Muscle of leg (tissue), 3 donors: ENCODE measurements at regions not wholly inside any gene's neighbourhood (a gene's known extent, or its start where the extent isn't known, plus 50 kb on each side); places are given as distances from the start of the nearest gene placed in this dataset.
A peak's percentile ranks its signal among the peaks of the same experiment; 100 is the strongest.

Experiments
- DNase-seq: peaks from one replicate; pipeline ENCODE4 v3.0.0; 2013
- H3K27ac ChIP-seq: one replicate; pipeline ENCODE4 v1.5.1; 2013; ENCODE audit warnings: mild to moderate bottlenecking, low read length, control low read depth
- H3K27me3 ChIP-seq: one replicate; pipeline ENCODE4 v1.6.1; 2013; ENCODE audit warnings: low read length; ENCODE audit not compliant: control insufficient read depth, insufficient read depth
- H3K36me3 ChIP-seq: one replicate; pipeline ENCODE4 v1.6.1; 2013; ENCODE audit warnings: low read length; ENCODE audit not compliant: control insufficient read depth, insufficient read depth
- H3K4me1 ChIP-seq: one replicate; pipeline ENCODE4 v1.6.1; 2013; ENCODE audit warnings: low read length; ENCODE audit not compliant: control insufficient read depth, insufficient read depth
- H3K4me3 ChIP-seq: one replicate; pipeline ENCODE4 v1.5.1; 2013; ENCODE audit warnings: low read length, control low read depth
- H3K9me3 ChIP-seq: replicated peaks from 2 replicates; pipeline ENCODE4 v1.6.1; 2013; ENCODE audit warnings: low read depth, low read length; ENCODE audit not compliant: control insufficient read depth
- WGBS: methylation state at CpG from one replicate; pipeline ENCODE4 v1.1.5; 2013; ENCODE audit warnings: missing lambda C conversion rate; ENCODE audit not compliant: insufficient coverage; 5-methylcytosine and 5-hydroxymethylcytosine counted together

DNA sequence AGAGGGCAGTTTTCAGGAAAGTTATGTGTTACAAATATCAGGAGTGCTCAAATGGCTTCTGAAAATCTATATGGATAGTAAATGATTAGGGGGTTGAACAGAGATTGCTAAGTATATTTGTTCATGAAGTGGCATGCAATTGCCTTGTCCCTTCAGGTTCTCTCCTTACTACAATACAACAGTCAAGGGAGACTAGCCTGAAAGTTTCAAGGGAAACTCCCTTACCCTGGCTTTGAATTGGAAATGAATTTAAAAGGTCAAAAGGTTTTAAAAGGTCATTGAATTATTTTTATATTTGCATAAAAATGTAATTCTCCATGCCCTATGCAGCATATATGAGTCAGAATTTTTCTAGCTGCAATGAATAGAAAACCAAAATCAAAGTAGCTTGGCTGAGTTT lies 253.1 kb upstream of the SYT1 start:
- H3K9me3 ChIP-seq: no peaks in the 10 kb centered on the region
- H3K4me3 ChIP-seq: no peak overlapping the region
- no peak overlapping the region for H3K27ac ChIP-seq
- DNase-seq: no peak
- no peaks in the 10 kb centered on the region for H3K4me1 ChIP-seq
- no peaks in the 10 kb centered on the region for H3K36me3 ChIP-seq
- no peaks in the 10 kb centered on the region for H3K27me3 ChIP-seq

DNA sequence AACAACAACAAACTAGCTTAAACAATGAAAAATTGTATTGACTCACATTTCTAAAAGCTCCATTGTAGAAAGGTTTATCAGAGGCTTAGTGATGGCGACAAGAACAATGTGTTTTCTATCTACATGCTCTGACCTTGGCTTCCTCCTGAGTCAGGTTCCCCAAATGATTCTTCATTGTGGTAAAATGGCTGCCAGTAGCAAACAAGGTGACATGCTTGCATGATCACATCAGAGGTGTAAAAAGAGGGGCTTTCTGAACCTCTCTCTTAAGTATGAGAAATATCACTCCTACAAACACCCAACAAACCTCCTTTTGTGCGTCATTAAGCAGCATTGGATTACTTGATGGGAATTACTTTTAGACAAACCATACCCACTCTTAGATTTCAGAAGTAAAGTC lies 252.4 kb upstream of the SYT1 start:
- Histone ChIP-seq H3K4me1 (no peaks in the 10 kb centered on the region), H3K4me3 (no peak overlapping the region), H3K27ac (no peak overlapping the region), H3K27me3 (no peaks in the 10 kb centered on the region), H3K9me3 (no peaks in the 10 kb centered on the region), H3K36me3 (no peaks in the 10 kb centered on the region)
- 60% methylated on average over 1 of the region's 2 CpGs for WGBS
- no peak for DNase-seq

DNA sequence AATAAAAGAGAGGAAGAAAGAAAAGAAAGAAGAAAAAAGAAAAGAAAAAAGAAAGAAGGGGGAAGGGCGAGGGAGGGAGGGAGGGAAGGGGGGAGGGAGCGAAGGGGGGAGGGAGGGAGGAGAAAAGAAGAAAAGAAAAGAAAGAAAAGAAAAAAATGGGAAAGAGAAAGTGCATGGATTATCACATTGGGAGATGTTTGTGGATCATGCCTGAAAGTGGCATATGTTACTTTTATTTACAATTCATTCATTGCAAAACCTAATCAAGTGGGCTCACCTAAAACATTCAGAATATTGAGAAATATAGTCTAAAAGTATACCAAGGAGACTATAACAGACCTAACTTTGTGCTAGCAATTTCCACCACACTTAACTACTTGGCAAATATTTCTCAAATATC lies 246.9 kb upstream of the SYT1 start:
- no peaks in the 10 kb centered on the region for H3K36me3 ChIP-seq
- DNase-seq: no peak
- H3K4me1 ChIP-seq: no peaks in the 10 kb centered on the region
- no peaks in the 10 kb centered on the region for H3K27me3 ChIP-seq
- WGBS: no CpG with 5 or more reads among the region's 2 CpGs
- H3K9me3 ChIP-seq: no peaks in the 10 kb centered on the region
- H3K4me3 ChIP-seq: no peak overlapping the region
- no peak overlapping the region for H3K27ac ChIP-seq

DNA sequence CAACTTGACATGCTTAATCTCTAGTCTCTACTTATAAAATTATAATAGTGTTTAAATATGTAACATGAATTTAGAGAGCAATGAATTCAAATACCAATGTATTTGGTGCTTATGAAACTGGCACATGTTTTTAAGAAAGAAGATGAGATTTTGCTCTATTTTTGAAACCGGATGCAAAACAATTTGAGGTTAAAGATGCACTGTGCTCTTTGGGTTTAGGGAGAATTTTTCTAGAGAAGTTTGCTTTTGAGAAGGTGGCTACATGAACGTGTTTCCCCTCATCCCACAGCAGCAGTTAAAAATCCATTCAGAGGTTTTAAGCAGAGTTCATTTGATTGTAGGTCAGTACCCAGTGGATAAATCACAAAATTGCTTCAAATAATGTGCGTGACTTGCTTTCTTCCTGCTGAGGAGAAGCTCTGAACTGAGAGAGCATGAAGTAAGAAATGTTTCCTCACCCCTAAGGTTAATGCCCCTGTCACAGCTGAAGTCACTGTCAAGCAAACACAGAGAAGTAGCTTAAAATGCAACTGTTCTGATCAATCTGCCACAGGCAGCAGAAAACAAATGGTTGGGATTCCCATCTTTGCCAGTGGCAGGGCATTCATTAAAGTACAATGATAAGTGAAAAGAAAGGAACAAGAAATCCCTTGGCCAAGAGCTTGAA lies 241.9 kb upstream of the SYT1 start:
- no peak overlapping the region for H3K4me3 ChIP-seq
- H3K27ac ChIP-seq: no peak overlapping the region
- no CpG with 5 or more reads among the region's 3 CpGs for WGBS
- DNase-seq: peak; percentile 6
- no peaks in the 10 kb centered on the region for H3K27me3 ChIP-seq
- H3K36me3 ChIP-seq: no peaks in the 10 kb centered on the region
- H3K4me1 ChIP-seq: no peaks in the 10 kb centered on the region
- no peaks in the 10 kb centered on the region for H3K9me3 ChIP-seq

DNA sequence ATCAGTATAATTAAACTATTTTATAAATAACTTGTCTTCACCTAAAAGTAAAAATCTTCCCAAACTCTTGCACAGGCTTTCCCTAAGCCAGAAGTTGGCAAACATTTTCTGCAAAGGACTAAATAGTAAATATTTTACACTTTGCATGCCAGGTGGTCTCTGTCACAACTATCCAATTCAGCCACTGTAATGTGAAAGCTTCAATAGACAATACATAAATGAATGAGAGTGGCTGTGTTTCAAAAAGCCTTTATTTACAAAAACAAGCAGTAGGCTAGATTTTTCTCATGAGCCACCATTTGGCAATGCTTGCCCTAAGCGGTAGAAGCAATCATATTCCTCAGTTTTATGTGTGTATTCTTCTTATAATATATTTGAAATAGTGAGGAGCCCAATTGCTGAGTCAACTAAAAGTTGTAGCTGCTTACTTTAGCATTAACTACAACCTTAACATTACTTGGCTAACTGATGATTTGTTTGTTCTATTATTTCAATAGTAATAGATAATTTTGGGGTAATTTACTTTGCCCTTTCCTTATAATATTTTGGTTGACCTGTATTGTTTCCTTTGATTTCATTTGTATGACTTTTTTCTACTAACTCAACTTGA lies 236.0 kb upstream of the SYT1 start:
- H3K4me1 ChIP-seq: no peaks in the 10 kb centered on the region
- no peak overlapping the region for H3K4me3 ChIP-seq
- peaks cover 6% of the 10 kb centered on the region for H3K9me3 ChIP-seq
- no peaks in the 10 kb centered on the region for H3K27me3 ChIP-seq
- no CpG with 5 or more reads among the region's 1 CpG for WGBS
- H3K36me3 ChIP-seq: no peaks in the 10 kb centered on the region
- DNase-seq: no peak
- H3K27ac ChIP-seq: no peak overlapping the region

DNA sequence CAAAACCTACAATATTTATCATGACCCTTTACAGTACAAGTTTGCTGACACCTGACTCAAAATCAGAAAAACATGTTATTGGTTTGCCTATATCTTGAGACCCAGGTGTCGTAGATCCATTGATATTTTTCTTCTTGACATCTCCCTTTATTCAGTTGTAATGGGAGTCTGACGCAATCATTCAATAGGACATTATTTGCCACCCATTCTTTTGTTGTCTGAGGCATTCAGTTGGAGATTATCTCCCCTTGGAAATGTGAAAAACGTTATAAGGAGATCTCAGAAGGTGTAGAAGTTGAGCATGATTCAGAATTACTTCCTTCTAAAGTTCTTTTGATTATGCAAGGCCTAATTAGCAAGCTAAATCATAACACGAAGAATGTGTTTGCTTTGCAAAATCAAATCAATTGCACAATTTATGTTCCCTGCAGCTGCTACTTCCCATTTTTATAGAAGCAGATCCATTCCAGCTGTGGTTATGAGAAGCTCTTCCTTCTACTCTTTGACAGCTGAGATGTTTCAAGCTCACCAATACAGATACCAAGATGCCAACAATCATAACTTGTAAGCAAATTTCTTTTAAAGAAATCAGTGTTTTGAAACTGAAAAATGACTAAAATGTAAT lies 228.2 kb upstream of the SYT1 start:
- DNase-seq: peak; percentile 48
- Histone ChIP-seq H3K27ac (no peak overlapping the region), H3K4me1 (no peaks in the 10 kb centered on the region), H3K36me3 (no peaks in the 10 kb centered on the region), H3K4me3 (no peak overlapping the region), H3K27me3 (no peaks in the 10 kb centered on the region), H3K9me3 (peaks cover under 1% of the 10 kb centered on the region)
- WGBS: no CpG with 5 or more reads among the region's 4 CpGs

DNA sequence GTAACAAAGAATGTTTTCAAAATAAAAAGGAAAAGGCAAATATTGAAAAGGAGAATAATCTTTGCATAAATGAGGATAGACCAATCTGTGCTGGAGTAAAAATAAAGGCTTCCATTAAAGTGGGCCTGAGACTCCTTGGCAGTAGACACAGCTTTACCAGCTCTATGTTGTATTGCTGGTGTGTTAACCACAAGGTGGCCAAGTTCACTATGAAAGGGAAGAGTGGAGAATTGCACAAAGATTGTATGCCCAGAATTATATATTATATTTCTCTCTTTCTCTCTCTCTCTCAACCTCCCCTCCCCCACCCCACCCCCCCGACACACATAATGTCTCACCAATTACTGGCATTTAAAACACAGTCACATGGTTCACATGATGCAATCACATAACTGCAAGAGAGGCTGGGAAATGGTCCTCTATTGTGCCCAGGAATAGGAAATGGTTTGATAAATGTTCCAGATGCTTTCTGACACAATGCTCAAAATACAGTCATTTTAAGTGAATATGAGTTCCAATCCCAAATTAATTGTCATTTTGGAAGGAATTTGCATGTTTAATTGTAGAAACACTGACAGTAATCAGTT lies 222.6 kb upstream of the SYT1 start:
- Histone ChIP-seq H3K4me1 (no peaks in the 10 kb centered on the region), H3K4me3 (no peak overlapping the region), H3K27ac (no peak overlapping the region), H3K27me3 (no peaks in the 10 kb centered on the region), H3K9me3 (no peaks in the 10 kb centered on the region), H3K36me3 (no peaks in the 10 kb centered on the region)
- no peak for DNase-seq
- no CpG with 5 or more reads among the region's 1 CpG for WGBS

DNA sequence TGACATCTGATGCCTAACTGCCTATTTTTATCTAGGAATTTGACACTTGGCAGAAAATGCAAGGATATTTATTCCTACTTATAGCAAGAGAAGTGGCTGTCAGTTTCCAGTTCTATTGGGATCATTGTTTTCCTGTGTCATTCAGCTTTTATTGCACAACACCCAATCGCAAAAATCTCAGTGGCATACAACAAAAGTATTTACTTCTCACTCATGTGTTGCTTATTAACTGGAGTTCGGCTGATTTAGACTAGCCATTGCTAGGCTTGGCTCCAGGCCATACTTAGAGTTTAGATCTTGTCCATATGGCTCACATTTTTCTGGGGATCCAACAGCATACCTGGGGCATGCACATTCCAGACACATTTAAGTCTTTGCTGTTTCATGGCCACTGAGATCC lies 218.6 kb upstream of the SYT1 start:
- Histone ChIP-seq H3K9me3 (no peaks in the 10 kb centered on the region), H3K27me3 (no peaks in the 10 kb centered on the region), H3K4me1 (no peaks in the 10 kb centered on the region), H3K4me3 (no peak overlapping the region), H3K27ac (no peak overlapping the region), H3K36me3 (no peaks in the 10 kb centered on the region)
- DNase-seq: no peak
- WGBS: 25% methylated on average over 2 of the region's 2 CpGs

DNA sequence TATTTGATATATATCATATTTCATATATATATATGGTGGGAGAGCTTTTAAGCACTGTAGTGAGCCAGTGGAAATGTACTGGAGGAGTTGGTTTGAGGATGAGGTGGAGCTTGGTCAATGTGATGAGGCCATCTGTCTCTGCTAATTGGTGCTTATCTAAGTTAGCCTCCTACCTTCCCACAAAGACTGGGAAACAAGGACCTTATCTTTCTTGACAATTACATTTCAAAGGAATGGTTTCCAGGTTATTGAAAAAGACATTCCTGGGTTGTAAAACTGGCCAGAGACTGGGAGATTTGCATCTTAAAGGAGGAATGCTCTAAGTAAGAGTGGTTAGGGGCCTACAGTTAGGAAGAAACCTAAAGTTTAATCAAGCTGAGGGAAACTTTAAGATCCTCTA lies 212.8 kb upstream of the SYT1 start:
- Histone ChIP-seq H3K36me3 (no peaks in the 10 kb centered on the region), H3K27me3 (no peaks in the 10 kb centered on the region), H3K4me3 (no peak overlapping the region), H3K27ac (no peak overlapping the region), H3K4me1 (no peaks in the 10 kb centered on the region), H3K9me3 (no peaks in the 10 kb centered on the region)
- no peak for DNase-seq

DNA sequence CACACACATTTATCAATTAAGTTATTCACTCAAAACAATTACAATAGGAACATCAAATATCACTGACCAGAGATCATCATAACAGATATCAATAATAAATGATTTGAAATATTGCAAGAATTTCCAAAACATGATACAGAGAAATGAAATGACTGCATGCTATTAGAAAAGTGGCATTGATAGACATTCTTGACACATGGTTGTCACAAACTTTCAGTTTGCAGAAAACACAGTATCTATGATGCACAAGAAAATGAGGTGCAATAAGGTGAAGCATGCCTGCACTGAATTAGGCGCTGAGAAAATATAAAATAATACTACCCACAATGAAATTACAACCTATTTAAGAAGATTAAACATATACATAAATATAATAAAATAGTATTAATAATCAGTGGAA lies 198.0 kb upstream of the SYT1 start:
- H3K27ac ChIP-seq: no peak overlapping the region
- WGBS: no CpG with 5 or more reads among the region's 1 CpG
- no peak for DNase-seq
- H3K4me1 ChIP-seq: no peaks in the 10 kb centered on the region
- H3K4me3 ChIP-seq: no peak overlapping the region
- H3K36me3 ChIP-seq: no peaks in the 10 kb centered on the region
- H3K27me3 ChIP-seq: no peaks in the 10 kb centered on the region
- H3K9me3 ChIP-seq: no peaks in the 10 kb centered on the region
